ENCODE measurements at regions not wholly inside any gene's neighbourhood (a gene's known extent, or its start where the extent isn't known, plus 50 kb on each side); places are given as distances from the start of the nearest gene placed in this dataset.

DNA sequence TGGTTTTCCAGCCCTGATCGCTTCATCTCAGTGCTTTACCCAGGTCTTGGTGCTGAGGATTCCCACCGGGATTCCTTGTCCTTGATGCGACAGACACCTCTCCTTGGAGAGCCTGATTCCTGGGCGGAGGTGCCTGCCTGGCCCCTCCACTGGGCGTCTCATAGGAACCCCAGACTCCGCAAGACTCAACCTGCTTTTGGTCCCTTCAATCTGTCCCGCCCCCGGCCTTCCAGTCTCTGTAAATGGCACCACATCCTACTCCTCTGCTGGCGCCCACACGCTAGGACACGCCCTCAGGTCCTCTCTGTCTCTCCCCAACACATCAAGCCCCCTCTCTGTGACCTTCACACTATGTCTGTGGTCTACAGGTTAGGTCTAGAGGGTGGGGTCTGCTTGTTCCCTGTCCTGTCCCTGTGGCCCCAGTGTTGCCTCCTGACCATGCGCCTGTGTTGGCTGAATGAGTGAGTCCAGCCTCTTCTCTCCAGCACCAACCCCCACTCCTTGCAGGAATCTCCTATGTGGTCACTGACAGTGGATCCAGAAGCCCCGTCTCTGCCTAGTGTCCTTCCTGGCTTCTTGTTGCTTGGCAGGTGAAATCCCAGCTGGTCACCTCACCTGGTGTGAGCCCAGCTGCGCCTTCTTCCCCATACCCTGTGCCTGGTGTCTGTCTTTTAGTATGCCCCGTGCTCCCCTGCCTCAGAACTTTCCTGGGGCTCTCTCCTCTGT is 119.7 kb upstream of the C1orf174 start:
- Histone ChIP-seq H3K27me3 (peaks cover 0 to 43% (median 0%) of the 10 kb centered on the region in 4 donors), H3K4me3 (no peak overlapping the region), H3K9me3 (no peaks in the 10 kb centered on the region), H3K4me1 (no peaks in the 10 kb centered on the region), H3K36me3 (no peaks in the 10 kb centered on the region), H3K27ac (replicated peaks in 1 of 4) (no peak overlapping the region)
- intact Hi-C loops (cut with DNase I), result no loop called here
- DNase-seq (ENCODE audit: extremely low spot score), result peak; percentile 66
- WGBS, result 84% methylated on average over 15 of the region's 15 CpGs
- TF ChIP-seq POLR2A (IDR thresholded peaks at IDR 0.05; ENCODE audit: low read depth) (no peak), EP300 (IDR thresholded peaks at IDR 0.05) (no peak), POLR2AphosphoS5 (IDR thresholded peaks at IDR 0.05) (no peak)
- TF ChIP-seq, protein P1, sequence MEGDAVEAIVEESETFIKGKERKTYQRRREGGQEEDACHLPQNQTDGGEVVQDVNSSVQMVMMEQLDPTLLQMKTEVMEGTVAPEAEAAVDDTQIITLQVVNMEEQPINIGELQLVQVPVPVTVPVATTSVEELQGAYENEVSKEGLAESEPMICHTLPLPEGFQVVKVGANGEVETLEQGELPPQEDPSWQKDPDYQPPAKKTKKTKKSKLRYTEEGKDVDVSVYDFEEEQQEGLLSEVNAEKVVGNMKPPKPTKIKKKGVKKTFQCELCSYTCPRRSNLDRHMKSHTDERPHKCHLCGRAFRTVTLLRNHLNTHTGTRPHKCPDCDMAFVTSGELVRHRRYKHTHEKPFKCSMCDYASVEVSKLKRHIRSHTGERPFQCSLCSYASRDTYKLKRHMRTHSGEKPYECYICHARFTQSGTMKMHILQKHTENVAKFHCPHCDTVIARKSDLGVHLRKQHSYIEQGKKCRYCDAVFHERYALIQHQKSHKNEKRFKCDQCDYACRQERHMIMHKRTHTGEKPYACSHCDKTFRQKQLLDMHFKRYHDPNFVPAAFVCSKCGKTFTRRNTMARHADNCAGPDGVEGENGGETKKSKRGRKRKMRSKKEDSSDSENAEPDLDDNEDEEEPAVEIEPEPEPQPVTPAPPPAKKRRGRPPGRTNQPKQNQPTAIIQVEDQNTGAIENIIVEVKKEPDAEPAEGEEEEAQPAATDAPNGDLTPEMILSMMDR (IDR thresholded peaks at IDR 0.05), result no peak

DNA sequence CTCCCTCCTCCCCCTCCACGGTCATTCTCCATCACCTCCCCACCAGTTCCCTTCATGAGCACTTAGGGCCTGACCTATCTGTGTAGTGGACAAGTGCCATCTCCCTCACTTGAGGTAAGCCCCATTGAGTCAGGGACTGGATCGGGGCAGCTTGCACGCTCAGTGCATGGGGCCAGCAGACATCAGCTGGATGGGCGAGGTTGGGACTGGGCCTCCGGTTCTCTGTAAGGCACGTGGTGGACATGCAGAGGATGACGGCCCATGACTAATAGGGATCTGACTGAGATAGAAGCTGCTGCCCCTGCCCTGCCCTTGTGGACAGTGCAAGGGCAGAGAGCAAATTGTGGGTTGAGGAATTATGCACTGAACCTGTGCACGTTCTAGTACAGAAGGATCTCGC is 120.4 kb upstream of the C1orf174 start:
- WGBS, result 54% methylated on average over 3 of the region's 9 CpGs

GRCh38 chr1:4021136-4021973 is 121.3 kb upstream of the C1orf174 start:
- WGBS, result 71% methylated on average over 11 of the region's 16 CpGs
- Histone ChIP-seq H3K27me3 (peaks cover 0 to 56% (median 0%) of the 10 kb centered on the region in 4 donors), H3K9me3 (no peaks in the 10 kb centered on the region), H3K4me3 (no peak overlapping the region), H3K36me3 (no peaks in the 10 kb centered on the region), H3K4me1 (no peaks in the 10 kb centered on the region), H3K27ac (replicated peaks in 1 of 4) (no peak overlapping the region)
- peak; percentile 88 for DNase-seq (ENCODE audit: extremely low spot score)
- TF ChIP-seq POLR2AphosphoS5 (IDR thresholded peaks at IDR 0.05), result no peak
- no peak for TF ChIP-seq EP300 (IDR thresholded peaks at IDR 0.05)
- TF ChIP-seq POLR2A (IDR thresholded peaks at IDR 0.05; ENCODE audit: low read depth), result no peak
- TF ChIP-seq, protein P1 (IDR thresholded peaks at IDR 0.05), result no peak
- intact Hi-C loops (cut with DNase I), result no loop called here

More for the DNA sequence above, 120.4 kb upstream of the C1orf174 start:
- intact Hi-C loops (cut with DNase I), result no loop called here
- Histone ChIP-seq H3K9me3 (no peaks in the 10 kb centered on the region), H3K27me3 (peaks cover 0 to 47% (median 0%) of the 10 kb centered on the region in 4 donors), H3K4me1 (no peaks in the 10 kb centered on the region), H3K27ac (replicated peaks in 1 of 4) (no peak overlapping the region), H3K4me3 (no peak overlapping the region), H3K36me3 (no peaks in the 10 kb centered on the region)
- TF ChIP-seq POLR2AphosphoS5 (IDR thresholded peaks at IDR 0.05) (no peak), POLR2A (IDR thresholded peaks at IDR 0.05; ENCODE audit: low read depth) (no peak), EP300 (IDR thresholded peaks at IDR 0.05) (no peak)
- TF ChIP-seq, protein P1 (IDR thresholded peaks at IDR 0.05), result no peak
- DNase-seq (ENCODE audit: extremely low spot score), result peak; percentile 60

DNA sequence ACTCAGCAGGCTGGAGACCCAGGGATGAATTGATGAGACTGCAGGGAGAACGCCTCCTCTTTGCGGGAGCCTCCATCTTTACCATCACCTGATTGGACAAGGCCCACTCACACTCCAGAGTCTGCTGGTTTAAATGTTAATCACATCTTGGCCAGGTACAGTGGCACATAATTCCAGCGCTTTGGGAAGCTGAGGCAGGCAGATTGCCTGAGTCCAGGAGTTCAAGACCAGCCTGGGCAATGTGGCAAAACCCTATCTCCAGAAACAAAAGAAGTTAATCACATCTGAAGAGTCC is 121.8 kb upstream of the C1orf174 start:
- Histone ChIP-seq H3K27me3 (peaks cover 0 to 61% (median 0%) of the 10 kb centered on the region in 4 donors), H3K4me1 (no peaks in the 10 kb centered on the region), H3K4me3 (no peak overlapping the region), H3K36me3 (no peaks in the 10 kb centered on the region), H3K27ac (replicated peaks in 1 of 4) (no peak overlapping the region), H3K9me3 (no peaks in the 10 kb centered on the region)
- WGBS, result 74% methylated on average over 3 of the region's 3 CpGs
- intact Hi-C loops (cut with DNase I), result no loop called here
- TF ChIP-seq, protein P1 (IDR thresholded peaks at IDR 0.05), result no peak
- TF ChIP-seq POLR2AphosphoS5 (IDR thresholded peaks at IDR 0.05) (no peak), EP300 (IDR thresholded peaks at IDR 0.05) (no peak), POLR2A (IDR thresholded peaks at IDR 0.05; ENCODE audit: low read depth) (no peak)
- peak; percentile 47 for DNase-seq (ENCODE audit: extremely low spot score)
